HCT116 (cell line): ENCODE measurements at regions not wholly inside any gene's neighbourhood (a gene's known extent, or its start where the extent isn't known, plus 50 kb on each side); places are given as distances from the start of the nearest gene placed in this dataset.

ENCODE experiments used
- ATAC-seq: fragments of 200-7000 bp; cut with Tn5 transposase; 2 replicates; pipeline ENCODE4 v1.9.1; 2020; ENCODE audit warnings: mild to moderate bottlenecking, moderate library complexity
- BruUV-seq: library from RNA; stranded (reverse); fragments of 400-500 nt; replicated peaks from 2 replicates; lab custom pipeline; 2021; lab: Mats Ljungman, UMichigan
- CTCF ChIA-PET: fragments of 300-600 bp; sonication (Branson Sonifier 250); formaldehyde crosslinking; loops from one replicate; lab custom pipeline; 2021; ENCODE audit warnings: antibody characterized with exemption; lab: Charles Lee
- POLR2A ChIA-PET: fragments of 300-600, 350-600 bp; sonication (Branson Sonifier 250); formaldehyde crosslinking; loops from one replicate; lab custom pipeline; 2021; ENCODE audit warnings: antibody characterized with exemption; lab: Charles Lee
- RAD21 ChIA-PET, 2 experiments: fragments of 300-600 bp; sonication (Branson Sonifier 250); formaldehyde crosslinking; loops; one replicate each; lab custom pipeline; 2023; ENCODE audit warnings: low total read pairs in 2 of 2; ENCODE audit not compliant: uncharacterized antibody in 2 of 2, unreplicated experiment in 2 of 2, low non-redundant PET in 1 of 2; lab: Charles Lee
- DNase-seq: peaks from one replicate; pipeline ENCODE4 v3.0.0-alpha.2; 2010; ENCODE audit warnings: low read depth, low spot score
- H2AFZ ChIP-seq: fragments of 200-600 bp; shearing (Covaris generic), sonication (generic); 2 replicates; pipeline ENCODE4 v1.6.1; 2017; ENCODE audit warnings: low read depth, mixed run types, mixed read lengths, antibody characterized with exemption, low read length; ENCODE audit not compliant: poor library complexity, severe bottlenecking
- H3K27ac ChIP-seq: 2 replicates; pipeline ENCODE4 v1.5.1; 2012; ENCODE audit warnings: low read depth, low read length
- H3K27me3 ChIP-seq: fragments of 200-600 bp; sonication (generic); 2 replicates; pipeline ENCODE4 v1.6.1; 2016; ENCODE audit warnings: mixed run types, low read length, mixed read lengths; ENCODE audit not compliant: insufficient read depth
- H3K36me3 ChIP-seq, 2 experiments: fragments of 200-500 bp in 1 of 2; fragments of 200-600 bp in 1 of 2; sonication (Bioruptor generic) in 1 of 2; sonication (generic) in 1 of 2; 2 replicates each; pipeline versions ENCODE4 v1.5.1 to v1.6.1; 2014 to 2016; ENCODE audit warnings: low read length in 2 of 2, inconsistent platforms in 1 of 2, mixed read lengths in 1 of 2, mixed run types in 1 of 2; ENCODE audit not compliant: insufficient read depth in 2 of 2, control insufficient read depth in 1 of 2
- H3K4me1 ChIP-seq, 2 experiments: fragments of 200-600 bp in 1 of 2; sonication (generic) in 1 of 2; 2 replicates each; pipeline versions ENCODE4 v1.5.1 to v1.6.1; 2012 to 2017; ENCODE audit warnings: low read length in 2 of 2, inconsistent platforms in 1 of 2, mild to moderate bottlenecking in 1 of 2, mixed read lengths in 1 of 2, mixed run types in 1 of 2, moderate library complexity in 1 of 2; ENCODE audit not compliant: insufficient read depth in 2 of 2, control insufficient read depth in 1 of 2
- H3K4me2 ChIP-seq: fragments of 200-600 bp; sonication (generic); 2 replicates; pipeline ENCODE4 v1.6.1; 2017; ENCODE audit warnings: mixed run types, low read length, mixed read lengths
- H3K4me3 ChIP-seq, 2 experiments: fragments of 200-600 bp in 1 of 2; sonication (generic) in 1 of 2; replicated peaks in 1 of 2; 2 replicates each; pipeline ENCODE4 v1.5.1; 2011 to 2016; ENCODE audit warnings: low read length in 2 of 2, control low read depth in 1 of 2, low read depth in 1 of 2, mild to moderate bottlenecking in 1 of 2, mixed read lengths in 1 of 2, mixed run types in 1 of 2
- H3K79me2 ChIP-seq: fragments of 200-600 bp; sonication (generic); 2 replicates; pipeline ENCODE4 v1.6.1; 2017; ENCODE audit warnings: mild to moderate bottlenecking, mixed run types, low read length, moderate library complexity, mixed read lengths; ENCODE audit not compliant: insufficient read depth
- H3K9ac ChIP-seq: fragments of 200-600 bp; sonication (generic); 2 replicates; pipeline ENCODE4 v1.6.1; 2016; ENCODE audit warnings: low read length, mixed read lengths
- H3K9me2 ChIP-seq: fragments of 200-600 bp; sonication (generic), shearing (Covaris generic); 2 replicates; pipeline ENCODE4 v1.6.1; 2017; ENCODE audit warnings: mixed run types, mild to moderate bottlenecking, moderate library complexity; ENCODE audit not compliant: insufficient read depth
- H3K9me3 ChIP-seq, 2 experiments: fragments of 200-500 bp in 1 of 2; fragments of 200-600 bp in 1 of 2; sonication (Bioruptor generic) in 1 of 2; sonication (generic) in 1 of 2; 2 replicates each; pipeline ENCODE4 v1.6.1; 2014 to 2017; ENCODE audit warnings: low read length in 2 of 2, mixed read lengths in 2 of 2, inconsistent platforms in 1 of 2, low read depth in 1 of 2, mild to moderate bottlenecking in 1 of 2, mixed run types in 1 of 2, moderate library complexity in 1 of 2; ENCODE audit not compliant: control insufficient read depth in 1 of 2, insufficient read depth in 1 of 2
- H4K20me1 ChIP-seq: fragments of 200-600 bp; sonication (generic), shearing (Covaris generic); 2 replicates; pipeline ENCODE4 v1.6.1; 2017; ENCODE audit warnings: mixed run types, mild to moderate bottlenecking, moderate library complexity; ENCODE audit not compliant: insufficient read depth
- CBX3 ChIP-seq: IDR thresholded peaks from 2 replicates; pipeline ENCODE4 v1.6.1; 2012; ENCODE audit warnings: low read depth
- CEBPB ChIP-seq: IDR thresholded peaks from 2 replicates; pipeline ENCODE4 v1.6.1; 2012; ENCODE audit warnings: low read depth
- ELF1 ChIP-seq: IDR thresholded peaks from 2 replicates; pipeline ENCODE4 v1.6.1; 2012; ENCODE audit warnings: low read depth, borderline replicate concordance
- EZH2 ChIP-seq: fragments of 200-600 bp; sonication (generic); IDR thresholded peaks from 2 replicates; pipeline ENCODE4 v1.6.1; 2017; ENCODE audit warnings: antibody characterized with exemption, mixed run types
- FOSL1 ChIP-seq: IDR thresholded peaks from 2 replicates; pipeline ENCODE4 v1.6.1; 2012; ENCODE audit warnings: low read depth
- POLR2AphosphoS5 ChIP-seq: IDR thresholded peaks from 2 replicates; pipeline ENCODE4 v1.6.1; 2011; ENCODE audit warnings: mild to moderate bottlenecking, low read depth, low read length, moderate library complexity
- RAD21 ChIP-seq: IDR thresholded peaks from 2 replicates; pipeline ENCODE4 v1.6.1; 2012; ENCODE audit warnings: low read depth, mild to moderate bottlenecking
- SIN3A ChIP-seq: IDR thresholded peaks from 2 replicates; pipeline ENCODE4 v1.6.1; 2012; ENCODE audit warnings: low read depth
- SP1 ChIP-seq: IDR thresholded peaks from 2 replicates; pipeline ENCODE4 v1.6.1; 2012; ENCODE audit warnings: low read depth
- SRF ChIP-seq: IDR thresholded peaks from 2 replicates; pipeline ENCODE4 v1.6.1; 2012; ENCODE audit warnings: low read depth
- TCF7L2 ChIP-seq: IDR thresholded peaks from 2 replicates; pipeline ENCODE4 v1.7.0; 2011; ENCODE audit warnings: borderline replicate concordance, inconsistent platforms; ENCODE audit not compliant: insufficient read depth, insufficient read length; ENCODE audit errors: extremely low read depth
- YY1 ChIP-seq: IDR thresholded peaks from 2 replicates; pipeline ENCODE4 v1.6.1; 2011; ENCODE audit warnings: low read length, low read depth, moderate library complexity, mild to moderate bottlenecking; ENCODE audit not compliant: insufficient replicate concordance; ENCODE audit errors: extremely low read depth
- ZFX ChIP-seq: fragments of 450-650 bp; IDR thresholded peaks from 2 replicates; pipeline ENCODE4 v1.6.1; 2017
- ZNF274 ChIP-seq: fragments of 200-500 bp; sonication (Bioruptor generic); IDR thresholded peaks from 2 replicates; pipeline ENCODE4 v1.6.1; 2014; ENCODE audit warnings: mild to moderate bottlenecking, low read depth, low read length, inconsistent platforms
- intact Hi-C: fragments of 100-400 bp; cut with micrococcal nuclease; formaldehyde crosslinking; loops from 2 replicates; pipeline ENCODE4 v1.10.0; 2022
- TF ChIP-seq, protein P1 (sequence below): IDR thresholded peaks from 2 replicates; pipeline ENCODE4 v1.6.1; 2012
- TF ChIP-seq, protein P2 (sequence below): IDR thresholded peaks from 2 replicates; pipeline ENCODE4 v1.6.1; 2012

DNA sequence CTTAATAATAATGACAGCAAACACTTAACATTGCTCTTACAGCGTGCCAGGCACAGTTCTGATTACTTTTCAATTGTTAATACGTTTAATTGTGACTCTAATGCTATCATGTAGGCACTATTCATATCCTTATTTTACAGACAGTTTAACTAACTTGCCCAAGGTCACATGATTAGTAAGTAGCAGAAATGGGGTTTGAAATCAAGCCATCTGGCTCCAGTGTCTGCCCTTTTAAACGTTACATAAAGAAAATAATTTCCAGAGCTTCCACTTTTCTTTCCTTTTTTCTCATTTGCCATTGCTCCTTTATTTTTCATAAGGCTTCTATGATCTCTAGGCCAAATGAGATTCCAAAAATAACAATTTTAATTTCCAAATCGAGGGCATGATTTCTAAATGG lies 50.6 kb upstream of the IKZF2 start:
- H3K27ac ChIP-seq: no peak overlapping the region
- ATAC-seq: no peak
- no peaks in the 10 kb centered on the region for H3K27me3 ChIP-seq
- H3K9me2 ChIP-seq: no peaks in the 10 kb centered on the region
- no peaks in the 10 kb centered on the region for H3K36me3 ChIP-seq
- intact Hi-C loops: no loop called here
- H3K4me2 ChIP-seq: no peak overlapping the region
- RAD21 ChIA-PET: no interaction called here
- H3K4me3 ChIP-seq: no peak overlapping the region
- H3K4me1 ChIP-seq: no peaks in the 10 kb centered on the region
- no peak for DNase-seq
- H4K20me1 ChIP-seq: no peaks in the 10 kb centered on the region
- H3K79me2 ChIP-seq: no peaks in the 10 kb centered on the region
- no peaks in the 10 kb centered on the region for H3K9me3 ChIP-seq
- H3K9ac ChIP-seq: no peak overlapping the region
- POLR2A ChIA-PET: no interaction called here
- no peak overlapping the region for H2AFZ ChIP-seq
- CTCF ChIA-PET: no interaction called here
- no peak for TF ChIP-seq CEBPB
- BruUV-seq: no TSS peak

DNA sequence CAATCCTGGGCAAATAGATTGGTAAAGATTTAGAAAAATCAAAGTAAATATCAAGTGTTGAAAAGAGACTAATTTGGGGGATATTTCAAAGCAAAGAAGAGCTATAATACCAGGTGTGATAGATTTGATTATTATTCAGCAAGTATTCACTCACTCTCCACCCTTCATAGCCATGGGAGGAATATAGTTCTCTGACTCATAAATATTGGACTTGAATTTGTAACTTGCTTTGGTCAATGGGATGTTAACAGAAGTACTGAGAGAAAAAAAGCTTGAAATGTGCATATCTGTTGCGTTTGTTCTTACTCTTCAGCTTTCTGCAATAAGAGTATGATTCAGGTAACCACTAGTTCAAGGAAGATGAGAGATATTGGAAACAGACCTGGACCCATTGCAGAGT lies 54.5 kb upstream of the IKZF2 start:
- CTCF ChIA-PET: no interaction called here
- DNase-seq: no peak
- H3K9me3 ChIP-seq: no peaks in the 10 kb centered on the region
- no peaks in the 10 kb centered on the region for H3K9me2 ChIP-seq
- H3K4me1 ChIP-seq: no peaks in the 10 kb centered on the region
- POLR2A ChIA-PET: no interaction called here
- H3K36me3 ChIP-seq: no peaks in the 10 kb centered on the region
- H3K79me2 ChIP-seq: no peaks in the 10 kb centered on the region
- RAD21 ChIA-PET: no interaction called here
- no peak overlapping the region for H3K4me3 ChIP-seq
- no TSS peak for BruUV-seq
- ATAC-seq: no peak
- H3K4me2 ChIP-seq: no peak overlapping the region
- H4K20me1 ChIP-seq: no peaks in the 10 kb centered on the region
- no peaks in the 10 kb centered on the region for H3K27me3 ChIP-seq
- no peak overlapping the region for H3K27ac ChIP-seq
- H2AFZ ChIP-seq: no peak overlapping the region
- no peak overlapping the region for H3K9ac ChIP-seq
- TF ChIP-seq FOSL1: no peak
- no peak for TF ChIP-seq TCF7L2
- TF ChIP-seq SIN3A: no peak
- no peak for TF ChIP-seq EZH2
- no peak for TF ChIP-seq CEBPB
- TF ChIP-seq, protein P1, sequence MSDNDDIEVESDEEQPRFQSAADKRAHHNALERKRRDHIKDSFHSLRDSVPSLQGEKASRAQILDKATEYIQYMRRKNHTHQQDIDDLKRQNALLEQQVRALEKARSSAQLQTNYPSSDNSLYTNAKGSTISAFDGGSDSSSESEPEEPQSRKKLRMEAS: no peak
- no peak for TF ChIP-seq ZNF274
- no peak for TF ChIP-seq YY1
- TF ChIP-seq ZFX: no peak
- no peak for TF ChIP-seq ELF1
- TF ChIP-seq CBX3: no peak
- TF ChIP-seq, protein P2, sequence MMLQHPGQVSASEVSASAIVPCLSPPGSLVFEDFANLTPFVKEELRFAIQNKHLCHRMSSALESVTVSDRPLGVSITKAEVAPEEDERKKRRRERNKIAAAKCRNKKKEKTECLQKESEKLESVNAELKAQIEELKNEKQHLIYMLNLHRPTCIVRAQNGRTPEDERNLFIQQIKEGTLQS: no peak
- no peak for TF ChIP-seq SP1
- TF ChIP-seq SRF: no peak
- no peak for TF ChIP-seq POLR2AphosphoS5
- TF ChIP-seq RAD21: no peak
- intact Hi-C loops: no loop called here
